SK-N-SH (cell line): ENCODE measurements at regions not wholly inside any gene's neighbourhood (a gene's known extent, or its start where the extent isn't known, plus 50 kb on each side); places are given as distances from the start of the nearest gene placed in this dataset.

Experiments used
- CTCF ChIP-seq: fragments of 200-600 bp; sonication (generic); IDR thresholded peaks from 2 replicates; pipeline ENCODE4 v1.6.1; 2017; ENCODE audit warnings: antibody characterized with exemption, mild to moderate bottlenecking, moderate library complexity
- EZH2phosphoT487 ChIP-seq: fragments of 200-600 bp; sonication (generic); IDR thresholded peaks from 2 replicates; pipeline ENCODE4 v1.6.1; 2017; ENCODE audit warnings: low read depth, mixed run types, mild to moderate bottlenecking, antibody characterized with exemption, moderate library complexity, borderline replicate concordance
- FOXM1 ChIP-seq: IDR thresholded peaks from 2 replicates; pipeline ENCODE4 v1.4.0; 2012; ENCODE audit warnings: low read depth, mild to moderate bottlenecking
- MAX ChIP-seq: IDR thresholded peaks from 2 replicates; pipeline ENCODE4 v1.4.0; 2012; ENCODE audit warnings: low read depth
- POLR2AphosphoS5 ChIP-seq: IDR thresholded peaks from 2 replicates; pipeline ENCODE4 v1.6.1; 2012; ENCODE audit warnings: low read depth, low read length
- RXRA ChIP-seq: IDR thresholded peaks from 2 replicates; pipeline ENCODE4 v1.4.0; 2012; ENCODE audit warnings: low read depth, mild to moderate bottlenecking, borderline replicate concordance
- TAF1 ChIP-seq: IDR thresholded peaks from 2 replicates; pipeline ENCODE4 v1.6.1; 2012; ENCODE audit warnings: low read depth, mild to moderate bottlenecking, low read length, moderate library complexity, borderline replicate concordance
- TCF12 ChIP-seq: IDR thresholded peaks from 2 replicates; pipeline ENCODE4 v1.4.0; 2012
- YY1 ChIP-seq: IDR thresholded peaks from 2 replicates; pipeline ENCODE4 v1.4.0; 2012; ENCODE audit warnings: low read depth, mild to moderate bottlenecking

GRCh38 chr5:153209016-153209415, 281.5 kb upstream of the GRIA1 start:
- TF ChIP-seq FOXM1 = no peak
- no peak for TF ChIP-seq MAX
- no peak for TF ChIP-seq CTCF
- TF ChIP-seq TAF1 = no peak
- TF ChIP-seq RXRA = no peak
- no peak for TF ChIP-seq EZH2phosphoT487
- no peak for TF ChIP-seq YY1
- TF ChIP-seq TCF12 = no peak
- TF ChIP-seq POLR2AphosphoS5 = no peak
